Neuronal stem cell (in vitro differentiated cells): ENCODE measurements at regions not wholly inside any gene's neighbourhood (a gene's known extent, or its start where the extent isn't known, plus 50 kb on each side); places are given as distances from the start of the nearest gene placed in this dataset.

Experiments used
- DNase-seq: peaks from one replicate; pipeline ENCODE4 v3.0.0-alpha.2; 2013; ENCODE audit warnings: low spot score
- H2AFZ ChIP-seq: one replicate; pipeline ENCODE4 v1.6.1; 2013; ENCODE audit warnings: mild to moderate bottlenecking, low read length, inconsistent platforms
- H2AK5ac ChIP-seq: 2 replicates; pipeline ENCODE4 v1.6.1; 2013; ENCODE audit warnings: low read depth, mild to moderate bottlenecking, inconsistent platforms, low read length, moderate library complexity, mixed read lengths
- H2BK120ac ChIP-seq: 2 replicates; pipeline ENCODE4 v1.6.1; 2013; ENCODE audit warnings: low read depth, mild to moderate bottlenecking, inconsistent platforms, low read length, moderate library complexity, mixed read lengths
- H2BK12ac ChIP-seq: one replicate; pipeline ENCODE4 v1.6.1; 2013; ENCODE audit warnings: low read length, inconsistent platforms
- H2BK15ac ChIP-seq: 2 replicates; pipeline ENCODE4 v1.6.1; 2013; ENCODE audit warnings: mild to moderate bottlenecking, low read length, inconsistent platforms, mixed read lengths
- H2BK5ac ChIP-seq: one replicate; pipeline ENCODE4 v1.6.1; 2013; ENCODE audit warnings: inconsistent platforms, mild to moderate bottlenecking, low read length, moderate library complexity
- H3K14ac ChIP-seq: one replicate; pipeline ENCODE4 v1.6.1; 2013; ENCODE audit warnings: low read length, inconsistent platforms
- H3K18ac ChIP-seq: 2 replicates; pipeline ENCODE4 v1.6.1; 2013; ENCODE audit warnings: low read length, inconsistent platforms
- H3K23ac ChIP-seq: 2 replicates; pipeline ENCODE4 v1.6.1; 2013; ENCODE audit warnings: low read depth, mild to moderate bottlenecking, mixed read lengths, low read length, inconsistent platforms; ENCODE audit not compliant: poor library complexity
- H3K27ac ChIP-seq: replicated peaks from 3 replicates; pipeline ENCODE4 v1.5.1; 2013; ENCODE audit warnings: low read length, inconsistent platforms
- H3K27me3 ChIP-seq, 3 experiments: 2 replicates each; pipeline ENCODE4 v1.6.1; 2013; ENCODE audit warnings: low read length in 3 of 3, mild to moderate bottlenecking in 2 of 3, inconsistent platforms in 1 of 3, low read depth in 1 of 3, mixed read lengths in 1 of 3, moderate library complexity in 1 of 3; ENCODE audit not compliant: control insufficient read depth in 3 of 3, insufficient read depth in 3 of 3
- H3K36me3 ChIP-seq, 2 donors: replicated peaks in 1 of 2; 2 replicates each; pipeline ENCODE4 v1.6.1; 2013; ENCODE audit warnings: low read length in 2 of 2; ENCODE audit not compliant: control insufficient read depth in 2 of 2, insufficient read depth in 2 of 2
- H3K4ac ChIP-seq: 2 replicates; pipeline ENCODE4 v1.6.1; 2013; ENCODE audit warnings: inconsistent platforms, mild to moderate bottlenecking, low read length, moderate library complexity
- H3K4me1 ChIP-seq, 2 donors: 1 replicate in 1 of 2; 2 replicates in 1 of 2; pipeline ENCODE4 v1.6.1; 2013; ENCODE audit warnings: low read length in 2 of 2, low read depth in 1 of 2; ENCODE audit not compliant: control insufficient read depth in 2 of 2, insufficient read depth in 1 of 2
- H3K4me2 ChIP-seq: one replicate; pipeline ENCODE4 v1.6.1; 2013; ENCODE audit warnings: mild to moderate bottlenecking, low read length, inconsistent platforms; ENCODE audit not compliant: insufficient read depth, poor library complexity, severe bottlenecking
- H3K4me3 ChIP-seq, 2 donors: 2 replicates each; pipeline ENCODE4 v1.5.1; 2013; ENCODE audit warnings: low read length in 2 of 2, mild to moderate bottlenecking in 2 of 2, inconsistent platforms in 1 of 2, moderate library complexity in 1 of 2
- H3K79me1 ChIP-seq: one replicate; pipeline ENCODE4 v1.6.1; 2013; ENCODE audit warnings: low read depth, mild to moderate bottlenecking, inconsistent platforms, low read length, moderate library complexity
- H3K9ac ChIP-seq: one replicate; pipeline ENCODE4 v1.6.1; 2013; ENCODE audit warnings: mild to moderate bottlenecking, low read depth, low read length, inconsistent platforms; ENCODE audit not compliant: poor library complexity
- H3K9me3 ChIP-seq, 2 donors: replicated peaks in 1 of 2; 2 replicates each; pipeline versions ENCODE3 to v1.6.1; 2013; ENCODE audit warnings: low read length in 2 of 2, mild to moderate bottlenecking in 2 of 2, inconsistent platforms in 1 of 2, low read depth in 1 of 2, mixed read lengths in 1 of 2, moderate library complexity in 1 of 2; ENCODE audit not compliant: control insufficient read depth in 2 of 2, insufficient read depth in 1 of 2
- H4K8ac ChIP-seq: one replicate; pipeline ENCODE4 v1.6.1; 2013; ENCODE audit warnings: low read depth, mild to moderate bottlenecking, inconsistent platforms, low read length, moderate library complexity
- H4K91ac ChIP-seq: one replicate; pipeline ENCODE4 v1.6.1; 2013; ENCODE audit warnings: low read length, low read depth, mild to moderate bottlenecking, inconsistent platforms; ENCODE audit not compliant: poor library complexity
- WGBS, 2 donors: extraction: QIAGEN DNeasy Blood & Tissue Kit; methylation state at CpG; one replicate each; pipeline ENCODE4 v1.1.7; 2013; ENCODE audit warnings: missing lambda C conversion rate in 2 of 2, mixed read lengths in 1 of 2; ENCODE audit not compliant: insufficient read length in 2 of 2, insufficient replicate concordance in 1 of 2; ENCODE audit errors: extremely low coverage in 2 of 2; 5-methylcytosine and 5-hydroxymethylcytosine counted together

DNA sequence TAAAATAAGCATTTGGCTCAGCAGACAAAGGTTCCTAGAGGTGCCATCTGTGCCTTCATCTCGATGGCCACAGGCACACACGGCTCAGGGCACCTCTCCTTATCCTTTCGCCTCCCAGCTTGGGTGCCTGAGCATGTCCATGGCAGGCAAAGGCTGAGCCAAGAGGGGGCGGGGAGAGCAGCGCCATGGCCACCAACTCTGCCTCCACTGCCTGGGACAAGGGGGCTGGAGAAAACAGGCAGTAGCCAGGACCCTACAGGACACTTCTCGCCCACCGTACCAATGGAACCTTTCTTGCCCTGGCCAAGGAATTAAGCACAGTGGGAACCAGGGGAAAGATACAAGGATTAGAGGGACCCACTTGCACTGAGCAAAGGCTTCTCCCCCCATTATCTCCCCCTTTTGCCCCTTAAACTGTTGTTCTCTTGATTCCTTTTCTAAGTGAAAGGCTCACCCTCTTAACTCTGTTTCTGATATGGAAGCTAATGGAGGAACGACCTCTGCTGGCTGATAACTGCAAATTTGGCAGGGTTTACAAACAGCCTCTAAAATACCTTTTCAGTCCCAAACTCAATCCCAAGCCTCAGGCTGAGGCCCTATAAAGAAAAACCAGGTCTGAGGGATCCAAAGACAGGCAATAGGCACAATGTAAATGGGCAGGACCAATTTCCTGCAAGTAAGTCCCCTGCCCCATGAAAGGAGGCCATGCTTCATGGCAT is 335.2 kb downstream of the ADAM29 start:
- Histone ChIP-seq H3K23ac (no peak overlapping the region), H2BK15ac (no peak overlapping the region)
- WGBS, 2 donors, result no CpG with 5 or more reads among the region's 8 CpGs

DNA sequence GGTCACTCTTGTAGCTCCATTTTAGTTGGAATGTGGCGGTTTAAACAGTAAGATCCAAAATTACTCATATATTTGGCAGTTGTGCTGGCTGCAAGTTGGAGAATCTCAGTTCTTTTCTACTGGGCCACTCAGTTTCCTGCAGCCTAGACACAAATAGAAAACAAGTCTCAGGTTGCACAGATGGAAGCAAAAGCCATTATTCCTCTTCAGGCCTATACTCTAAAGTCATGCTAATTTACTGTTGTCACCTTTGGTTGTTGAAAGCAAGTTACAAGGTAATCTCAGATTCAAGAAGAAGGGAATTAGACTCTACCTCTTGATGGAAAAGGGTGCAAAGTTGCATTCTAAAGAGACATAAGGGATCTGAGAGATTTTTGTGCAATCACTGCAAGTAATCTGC is 345.4 kb downstream of the ADAM29 start:
- Histone ChIP-seq H3K27ac (no peak overlapping the region), H3K79me1 (no peaks in the 10 kb centered on the region), H3K27me3 (no peaks in the 10 kb centered on the region), H3K23ac (no peak overlapping the region), H4K91ac (no peak overlapping the region), H3K4me2 (no peak overlapping the region), H2BK15ac (no peak overlapping the region), H3K9me3 (no peaks in the 10 kb centered on the region), H3K18ac (no peak overlapping the region), H2BK5ac (no peak overlapping the region), H3K36me3 (no peaks in the 10 kb centered on the region), H3K4me1 (peaks cover 0 to 2% of the 10 kb centered on the region in 2 donors), H2AFZ (no peak overlapping the region), H3K9ac (no peak overlapping the region), H3K4ac (no peak overlapping the region), H2BK12ac (no peak overlapping the region), H2BK120ac (no peak overlapping the region), H3K4me3 (no peak overlapping the region), H4K8ac (no peak overlapping the region), H3K14ac (no peak overlapping the region), H2AK5ac (no peak overlapping the region)
- no CpG with 5 or more reads among the region's 1 CpG for WGBS, 2 donors
- DNase-seq, result no peak

More for the DNA sequence above, 335.2 kb downstream of the ADAM29 start:
- DNase-seq, result no peak
- H2BK120ac ChIP-seq, result peak overlapping the region; percentile 66
- H3K27me3 ChIP-seq, result no peaks in the 10 kb centered on the region
- no peak overlapping the region for H2AK5ac ChIP-seq
- no peak overlapping the region for H3K4ac ChIP-seq
- H2BK5ac ChIP-seq, result no peak overlapping the region
- no peak overlapping the region for H3K9ac ChIP-seq
- no peak overlapping the region for H3K14ac ChIP-seq
- H3K18ac ChIP-seq, result peak overlapping the region; percentile 36
- H3K79me1 ChIP-seq, result no peaks in the 10 kb centered on the region
- no peak overlapping the region for H4K91ac ChIP-seq
- no peak overlapping the region for H2BK12ac ChIP-seq
- H3K9me3 ChIP-seq, result no peaks in the 10 kb centered on the region
- no peak overlapping the region for H3K4me2 ChIP-seq
- H3K27ac ChIP-seq, result no peak overlapping the region
- no peak overlapping the region for H3K4me3 ChIP-seq
- H4K8ac ChIP-seq, result no peak overlapping the region
- no peaks in the 10 kb centered on the region for H3K36me3 ChIP-seq
- no peaks in the 10 kb centered on the region for H3K4me1 ChIP-seq
- H2AFZ ChIP-seq, result no peak overlapping the region

DNA sequence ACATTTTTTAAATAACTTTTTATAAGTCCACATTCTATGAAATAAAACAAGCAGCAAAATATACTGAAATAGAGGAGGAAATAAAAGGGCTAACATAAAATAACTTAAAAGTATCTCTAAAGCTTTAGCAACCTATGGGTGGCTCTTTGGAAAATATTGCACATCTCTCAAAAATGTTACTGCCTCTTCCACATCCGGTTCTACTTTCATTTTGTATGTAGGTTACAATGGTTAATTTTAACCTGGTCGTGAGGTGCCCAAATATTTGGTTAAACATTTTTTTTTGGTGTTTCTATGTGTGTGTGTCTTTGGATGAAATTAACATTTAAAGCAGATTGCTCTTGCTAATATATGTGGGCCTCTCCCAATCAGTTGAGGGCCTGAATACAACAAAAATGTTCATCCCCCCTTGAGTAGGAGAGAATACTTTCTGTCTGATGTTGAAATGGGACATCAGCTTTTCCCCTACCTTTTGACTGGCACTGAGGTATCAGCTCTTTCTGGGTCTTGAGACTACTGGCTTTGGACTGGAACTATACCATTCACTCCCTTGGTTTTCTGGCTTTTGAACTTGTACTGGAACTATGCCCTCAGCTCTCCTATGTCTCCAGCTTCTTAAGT is 353.0 kb downstream of the ADAM29 start:
- no peak overlapping the region for H2BK5ac ChIP-seq
- H3K9me3 ChIP-seq, result no peaks in the 10 kb centered on the region
- H4K91ac ChIP-seq, result no peak overlapping the region
- H2BK12ac ChIP-seq, result no peak overlapping the region
- H4K8ac ChIP-seq, result no peak overlapping the region
- no peaks in the 10 kb centered on the region for H3K27me3 ChIP-seq
- no peak overlapping the region for H3K4ac ChIP-seq
- no peaks in the 10 kb centered on the region for H3K4me1 ChIP-seq
- H3K9ac ChIP-seq, result no peak overlapping the region
- no peak for DNase-seq
- H2AK5ac ChIP-seq, result no peak overlapping the region
- H3K23ac ChIP-seq, result no peak overlapping the region
- no peak overlapping the region for H2BK120ac ChIP-seq
- no peak overlapping the region for H3K14ac ChIP-seq
- H3K4me2 ChIP-seq, result no peak overlapping the region
- H2BK15ac ChIP-seq, result no peak overlapping the region
- H3K79me1 ChIP-seq, result no peaks in the 10 kb centered on the region
- WGBS, 2 donors, result no CpG with 5 or more reads among the region's 2 CpGs
- no peak overlapping the region for H3K18ac ChIP-seq
- H3K27ac ChIP-seq, result no peak overlapping the region
- no peak overlapping the region for H2AFZ ChIP-seq
- H3K36me3 ChIP-seq, result no peaks in the 10 kb centered on the region
- H3K4me3 ChIP-seq, result no peak overlapping the region

DNA sequence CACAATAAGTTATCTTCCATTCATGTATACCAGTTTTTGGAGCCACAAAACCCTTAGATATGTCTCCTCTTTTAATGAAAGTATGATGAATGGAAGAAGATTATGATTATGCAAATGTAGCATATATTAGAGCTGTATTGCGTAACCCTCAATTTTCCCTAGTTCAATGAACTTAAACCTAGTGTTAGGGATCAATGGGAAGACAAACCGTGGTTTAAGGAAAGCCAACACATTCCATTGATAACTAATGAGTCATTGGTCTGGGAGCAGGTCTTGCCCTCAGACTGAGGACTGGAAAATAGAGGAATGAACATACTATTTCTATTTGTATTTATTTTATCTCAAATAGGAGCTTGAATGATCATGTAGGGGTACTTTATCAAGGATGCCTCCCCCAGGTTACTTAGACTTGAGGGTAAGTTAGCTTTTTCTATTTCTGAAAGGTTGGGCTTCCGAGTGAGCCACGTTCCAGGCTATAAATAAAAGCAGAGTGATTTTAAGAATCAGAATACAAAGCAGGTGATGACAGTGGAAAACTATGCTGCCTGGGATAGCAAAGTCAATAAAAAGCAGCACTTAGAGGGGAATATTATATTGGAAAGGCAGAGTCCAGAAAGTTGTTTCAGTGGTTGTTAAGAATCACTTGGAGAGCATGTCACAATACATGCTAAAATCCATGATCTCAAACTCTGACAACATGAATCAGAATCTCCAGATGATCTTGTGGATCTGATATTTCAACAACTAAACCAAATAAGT is 356.0 kb downstream of the ADAM29 start:
- no peak for DNase-seq
- H2BK5ac ChIP-seq, result no peak overlapping the region
- no peaks in the 10 kb centered on the region for H3K79me1 ChIP-seq
- H3K9ac ChIP-seq, result no peak overlapping the region
- no peak overlapping the region for H3K23ac ChIP-seq
- no peak overlapping the region for H3K14ac ChIP-seq
- no peak overlapping the region for H3K4me3 ChIP-seq
- H4K8ac ChIP-seq, result no peak overlapping the region
- H3K4me1 ChIP-seq, result no peaks in the 10 kb centered on the region
- no peak overlapping the region for H2BK12ac ChIP-seq
- H3K4me2 ChIP-seq, result no peak overlapping the region
- H2BK120ac ChIP-seq, result no peak overlapping the region
- H2AFZ ChIP-seq, result no peak overlapping the region
- no peak overlapping the region for H3K18ac ChIP-seq
- H3K36me3 ChIP-seq, result no peaks in the 10 kb centered on the region
- no peak overlapping the region for H3K4ac ChIP-seq
- no peak overlapping the region for H4K91ac ChIP-seq
- no peak overlapping the region for H3K27ac ChIP-seq
- H3K27me3 ChIP-seq, result no peaks in the 10 kb centered on the region
- no peaks in the 10 kb centered on the region for H3K9me3 ChIP-seq
- no peak overlapping the region for H2AK5ac ChIP-seq
- WGBS, 2 donors, result no CpG with 5 or more reads among the region's 4 CpGs
- H2BK15ac ChIP-seq, result no peak overlapping the region
